Muscle of back (tissue), 3 donors: ENCODE measurements at regions not wholly inside any gene's neighbourhood (a gene's known extent, or its start where the extent isn't known, plus 50 kb on each side); places are given as distances from the start of the nearest gene placed in this dataset.
"Not testable (repeated sequence)": the region's sequence is repeated elsewhere in the genome, so short reads cannot be mapped to it uniquely, and the experiment has no call there.

Experiments
- DNase-seq, 3 donors: peaks; one replicate each; pipeline versions ENCODE4 v3.0.0 to v3.0.0-alpha.2; 2013

GRCh38 chr1:148679050-148679786, 69.4 kb upstream of the NUDT4B start:
- peak in 2 of 3 donors; percentile 32 to 69 for DNase-seq

GRCh38 chr1:148679787-148680326, 68.7 kb upstream of the NUDT4B start:
- DNase-seq, result not testable (repeated sequence)

DNA sequence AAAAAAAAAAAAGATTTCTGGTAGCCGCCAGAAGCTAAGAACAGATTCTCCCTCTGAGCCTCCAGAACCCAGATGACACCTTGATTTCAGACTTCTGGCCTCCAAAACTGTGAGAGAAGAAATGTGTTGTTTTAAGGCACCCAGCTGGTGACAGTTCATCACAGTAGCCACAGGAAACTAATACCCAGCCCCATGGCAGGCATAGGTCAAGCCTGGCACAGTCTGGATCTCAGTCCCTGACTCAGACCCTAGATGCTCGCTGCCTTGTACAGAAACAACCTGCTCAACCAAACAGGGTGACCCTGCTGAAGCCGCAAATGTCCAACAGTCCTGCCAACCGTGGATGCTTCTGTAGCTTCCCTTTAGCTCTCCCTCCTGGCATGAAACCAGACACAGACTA, 61.8 kb upstream of the NUDT4B start:
- DNase-seq, result not testable (repeated sequence)

DNA sequence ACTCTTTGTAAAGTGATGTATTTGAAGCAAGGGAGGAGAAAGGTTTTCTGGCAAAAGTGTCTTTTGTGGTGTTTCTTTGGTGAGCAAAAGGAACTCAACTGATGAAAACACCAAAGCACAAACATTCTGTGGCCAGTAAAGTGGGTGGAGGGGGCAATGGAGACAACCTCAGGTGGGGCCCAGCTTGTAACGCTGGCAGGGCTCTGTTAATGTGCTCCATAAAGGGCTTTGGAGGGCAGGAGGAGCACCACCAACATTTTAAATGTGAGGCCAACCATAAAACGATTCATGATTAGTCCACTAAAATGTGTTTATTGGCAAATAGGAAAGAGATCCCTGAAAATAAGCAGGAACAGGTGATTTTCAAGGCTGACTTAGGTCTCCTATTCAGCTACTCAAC, 61.2 kb upstream of the NUDT4B start:
- DNase-seq, result not testable (repeated sequence)
